Esophagus muscularis mucosa (tissue), 4 donors: ENCODE measurements at regions not wholly inside any gene's neighbourhood (a gene's known extent, or its start where the extent isn't known, plus 50 kb on each side); places are given as distances from the start of the nearest gene placed in this dataset.
"Not testable (repeated sequence)": the region's sequence is repeated elsewhere in the genome, so short reads cannot be mapped to it uniquely, and the experiment has no call there.

Source experiments
- CTCF ChIP-seq, 3 experiments: fragments of 200-600 bp in 2 of 3; fragments of 450-650 bp in 1 of 3; sonication (generic) in 2 of 3; IDR thresholded peaks; one replicate each; pipeline ENCODE4 v1.5.1; 2017 to 2019; ENCODE audit warnings: antibody characterized with exemption in 3 of 3, mild to moderate bottlenecking in 2 of 3, moderate library complexity in 1 of 3
- EP300 ChIP-seq: sonication (generic); formaldehyde crosslinking; IDR thresholded peaks from one replicate; pipeline ENCODE4 v1.6.1; 2017; ENCODE audit warnings: antibody characterized with exemption
- POLR2A ChIP-seq: fragments of 450-650 bp; IDR thresholded peaks from one replicate; pipeline ENCODE4 v1.6.1; 2017; ENCODE audit warnings: antibody characterized with exemption, moderate library complexity, mild to moderate bottlenecking, low read depth
- POLR2AphosphoS5 ChIP-seq, 2 donors: sonication (generic); formaldehyde crosslinking; IDR thresholded peaks; one replicate each; pipeline ENCODE4 v1.6.1; 2017; ENCODE audit warnings: antibody characterized with exemption in 2 of 2

DNA sequence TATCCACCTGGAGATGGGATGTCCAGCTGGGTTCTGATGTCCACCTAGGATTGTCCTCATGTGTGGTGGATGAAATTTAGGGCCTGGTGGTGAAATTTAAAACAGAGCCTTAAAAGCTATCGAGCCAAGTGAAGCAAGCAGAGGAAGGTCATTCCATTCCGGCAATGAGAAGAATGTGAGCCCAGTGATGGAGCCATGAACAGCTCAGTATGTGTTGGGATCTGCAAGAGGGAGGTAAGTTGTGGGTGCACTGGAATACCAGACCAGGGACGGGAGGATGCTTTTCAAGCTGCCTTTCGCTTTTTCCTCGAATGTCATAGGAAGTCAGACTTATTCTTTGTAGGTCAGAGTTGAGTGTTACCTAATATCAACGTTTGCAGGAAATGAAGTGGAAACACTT lies 80.6 kb upstream of the THOC3 start:
- TF ChIP-seq CTCF (IDR thresholded peaks at IDR 0.05); EP300; POLR2A; POLR2AphosphoS5 (IDR thresholded peaks at IDR 0.05): not testable (repeated sequence)
